ENCODE measurements at regions not wholly inside any gene's neighbourhood (a gene's known extent, or its start where the extent isn't known, plus 50 kb on each side); places are given as distances from the start of the nearest gene placed in this dataset.
A peak's percentile ranks its signal among the peaks of the same experiment; 100 is the strongest.

GRCh38 chr13:109669956-109670355 is 116.4 kb downstream of the IRS2 start:
- no peak for DNase-seq

GRCh38 chr13:109669234-109669612 is 117.2 kb downstream of the IRS2 start:
- DNase-seq: no peak

GRCh38 chr13:109668433-109669233 is 117.8 kb downstream of the IRS2 start:
- DNase-seq: no peak

GRCh38 chr13:109667807-109668291 is 118.5 kb downstream of the IRS2 start:
- DNase-seq: no peak

- DNase-seq: no peak
These were observed 119.3 kb downstream of the IRS2 start for GRCh38 chr13:109667056-109667455.

- DNase-seq: no peak
These were observed 119.7 kb downstream of the IRS2 start for GRCh38 chr13:109666656-109667055.

GRCh38 chr13:109665781-109666249 is 120.6 kb downstream of the IRS2 start:
- DNase-seq: no peak

GRCh38 chr13:109665240-109665639 is 121.1 kb downstream of the IRS2 start:
- no peak for DNase-seq

- no peak for DNase-seq
These were observed 129.0 kb downstream of the IRS2 start for GRCh38 chr13:109657395-109657794.

- no peak for DNase-seq
These were observed 130.2 kb downstream of the IRS2 start for GRCh38 chr13:109656206-109656605.

- DNase-seq: no peak
These were observed 130.8 kb downstream of the IRS2 start for GRCh38 chr13:109655611-109656010.

- no peak for DNase-seq
These were observed 131.2 kb downstream of the IRS2 start for GRCh38 chr13:109655206-109655600.

- peak; percentile 6 for DNase-seq
These were observed 131.8 kb downstream of the IRS2 start for GRCh38 chr13:109654341-109655205.

GRCh38 chr13:109652531-109652930 is 133.9 kb downstream of the IRS2 start:
- no peak for DNase-seq

GRCh38 chr13:109651854-109652253 is 134.5 kb downstream of the IRS2 start:
- DNase-seq: no peak

- no peak for DNase-seq
These were observed 135.1 kb downstream of the IRS2 start for GRCh38 chr13:109651311-109651710.

GRCh38 chr13:109650861-109651260 is 135.5 kb downstream of the IRS2 start:
- no peak for DNase-seq

GRCh38 chr13:109649713-109650112 is 136.7 kb downstream of the IRS2 start:
- no peak for DNase-seq

- DNase-seq: no peak
These were observed 138.7 kb downstream of the IRS2 start for GRCh38 chr13:109647699-109648098.

GRCh38 chr13:109647053-109647452 is 139.3 kb downstream of the IRS2 start:
- no peak for DNase-seq

GRCh38 chr13:109646423-109646822 is 140.0 kb downstream of the IRS2 start:
- DNase-seq: no peak

GRCh38 chr13:109645831-109646230 is 140.6 kb downstream of the IRS2 start:
- DNase-seq: no peak

GRCh38 chr13:109644956-109645355 is 141.4 kb downstream of the IRS2 start:
- DNase-seq: no peak
